HCT116 (cell line): ENCODE measurements at regions not wholly inside any gene's neighbourhood (a gene's known extent, or its start where the extent isn't known, plus 50 kb on each side); places are given as distances from the start of the nearest gene placed in this dataset.

Source experiments
- ATAC-seq: fragments of 200-7000 bp; cut with Tn5 transposase; 2 replicates; pipeline ENCODE4 v1.9.1; 2020; ENCODE audit warnings: mild to moderate bottlenecking, moderate library complexity
- BruUV-seq: library from RNA; stranded (reverse); fragments of 400-500 nt; replicated peaks from 2 replicates; lab custom pipeline; 2021; lab: Mats Ljungman, UMichigan
- CTCF ChIA-PET: fragments of 300-600 bp; sonication (Branson Sonifier 250); formaldehyde crosslinking; loops from one replicate; lab custom pipeline; 2021; ENCODE audit warnings: antibody characterized with exemption; lab: Charles Lee
- POLR2A ChIA-PET: fragments of 300-600, 350-600 bp; sonication (Branson Sonifier 250); formaldehyde crosslinking; loops from one replicate; lab custom pipeline; 2021; ENCODE audit warnings: antibody characterized with exemption; lab: Charles Lee
- RAD21 ChIA-PET, 2 experiments: fragments of 300-600 bp; sonication (Branson Sonifier 250); formaldehyde crosslinking; loops; one replicate each; lab custom pipeline; 2023; ENCODE audit warnings: low total read pairs in 2 of 2; ENCODE audit not compliant: uncharacterized antibody in 2 of 2, unreplicated experiment in 2 of 2, low non-redundant PET in 1 of 2; lab: Charles Lee
- DNase-seq: peaks from one replicate; pipeline ENCODE4 v3.0.0-alpha.2; 2010; ENCODE audit warnings: low read depth, low spot score
- H2AFZ ChIP-seq: fragments of 200-600 bp; shearing (Covaris generic), sonication (generic); 2 replicates; pipeline ENCODE4 v1.6.1; 2017; ENCODE audit warnings: low read depth, mixed run types, mixed read lengths, antibody characterized with exemption, low read length; ENCODE audit not compliant: poor library complexity, severe bottlenecking
- H3K27ac ChIP-seq: 2 replicates; pipeline ENCODE4 v1.5.1; 2012; ENCODE audit warnings: low read depth, low read length
- H3K27me3 ChIP-seq: fragments of 200-600 bp; sonication (generic); 2 replicates; pipeline ENCODE4 v1.6.1; 2016; ENCODE audit warnings: mixed run types, low read length, mixed read lengths; ENCODE audit not compliant: insufficient read depth
- H3K36me3 ChIP-seq, 2 experiments: fragments of 200-500 bp in 1 of 2; fragments of 200-600 bp in 1 of 2; sonication (Bioruptor generic) in 1 of 2; sonication (generic) in 1 of 2; 2 replicates each; pipeline versions ENCODE4 v1.5.1 to v1.6.1; 2014 to 2016; ENCODE audit warnings: low read length in 2 of 2, inconsistent platforms in 1 of 2, mixed read lengths in 1 of 2, mixed run types in 1 of 2; ENCODE audit not compliant: insufficient read depth in 2 of 2, control insufficient read depth in 1 of 2
- H3K4me1 ChIP-seq, 2 experiments: fragments of 200-600 bp in 1 of 2; sonication (generic) in 1 of 2; 2 replicates each; pipeline versions ENCODE4 v1.5.1 to v1.6.1; 2012 to 2017; ENCODE audit warnings: low read length in 2 of 2, inconsistent platforms in 1 of 2, mild to moderate bottlenecking in 1 of 2, mixed read lengths in 1 of 2, mixed run types in 1 of 2, moderate library complexity in 1 of 2; ENCODE audit not compliant: insufficient read depth in 2 of 2, control insufficient read depth in 1 of 2
- H3K4me2 ChIP-seq: fragments of 200-600 bp; sonication (generic); 2 replicates; pipeline ENCODE4 v1.6.1; 2017; ENCODE audit warnings: mixed run types, low read length, mixed read lengths
- H3K4me3 ChIP-seq, 2 experiments: fragments of 200-600 bp in 1 of 2; sonication (generic) in 1 of 2; replicated peaks in 1 of 2; 2 replicates each; pipeline ENCODE4 v1.5.1; 2011 to 2016; ENCODE audit warnings: low read length in 2 of 2, control low read depth in 1 of 2, low read depth in 1 of 2, mild to moderate bottlenecking in 1 of 2, mixed read lengths in 1 of 2, mixed run types in 1 of 2
- H3K79me2 ChIP-seq: fragments of 200-600 bp; sonication (generic); 2 replicates; pipeline ENCODE4 v1.6.1; 2017; ENCODE audit warnings: mild to moderate bottlenecking, mixed run types, low read length, moderate library complexity, mixed read lengths; ENCODE audit not compliant: insufficient read depth
- H3K9ac ChIP-seq: fragments of 200-600 bp; sonication (generic); 2 replicates; pipeline ENCODE4 v1.6.1; 2016; ENCODE audit warnings: low read length, mixed read lengths
- H3K9me2 ChIP-seq: fragments of 200-600 bp; sonication (generic), shearing (Covaris generic); 2 replicates; pipeline ENCODE4 v1.6.1; 2017; ENCODE audit warnings: mixed run types, mild to moderate bottlenecking, moderate library complexity; ENCODE audit not compliant: insufficient read depth
- H3K9me3 ChIP-seq, 2 experiments: fragments of 200-500 bp in 1 of 2; fragments of 200-600 bp in 1 of 2; sonication (Bioruptor generic) in 1 of 2; sonication (generic) in 1 of 2; 2 replicates each; pipeline ENCODE4 v1.6.1; 2014 to 2017; ENCODE audit warnings: low read length in 2 of 2, mixed read lengths in 2 of 2, inconsistent platforms in 1 of 2, low read depth in 1 of 2, mild to moderate bottlenecking in 1 of 2, mixed run types in 1 of 2, moderate library complexity in 1 of 2; ENCODE audit not compliant: control insufficient read depth in 1 of 2, insufficient read depth in 1 of 2
- H4K20me1 ChIP-seq: fragments of 200-600 bp; sonication (generic), shearing (Covaris generic); 2 replicates; pipeline ENCODE4 v1.6.1; 2017; ENCODE audit warnings: mixed run types, mild to moderate bottlenecking, moderate library complexity; ENCODE audit not compliant: insufficient read depth
- ATF3 ChIP-seq: IDR thresholded peaks from 2 replicates; pipeline ENCODE4 v1.6.1; 2012
- CBX3 ChIP-seq: IDR thresholded peaks from 2 replicates; pipeline ENCODE4 v1.6.1; 2012; ENCODE audit warnings: low read depth
- EGR1 ChIP-seq: IDR thresholded peaks from 2 replicates; pipeline ENCODE4 v1.6.1; 2012; ENCODE audit warnings: low read depth
- ELF1 ChIP-seq: IDR thresholded peaks from 2 replicates; pipeline ENCODE4 v1.6.1; 2012; ENCODE audit warnings: low read depth, borderline replicate concordance
- EZH2 ChIP-seq: fragments of 200-600 bp; sonication (generic); IDR thresholded peaks from 2 replicates; pipeline ENCODE4 v1.6.1; 2017; ENCODE audit warnings: antibody characterized with exemption, mixed run types
- EZH2phosphoT487 ChIP-seq: fragments of 200-600 bp; IDR thresholded peaks from 2 replicates; pipeline ENCODE4 v1.6.1; 2018; ENCODE audit warnings: antibody characterized with exemption, borderline replicate concordance
- FOSL1 ChIP-seq: IDR thresholded peaks from 2 replicates; pipeline ENCODE4 v1.6.1; 2012; ENCODE audit warnings: low read depth
- JUND ChIP-seq: IDR thresholded peaks from 2 replicates; pipeline ENCODE4 v1.6.1; 2012
- MAX ChIP-seq: IDR thresholded peaks from 2 replicates; pipeline ENCODE4 v1.6.1; 2012
- POLR2A ChIP-seq: IDR thresholded peaks from 2 replicates; pipeline ENCODE4 v1.7.0; 2011; ENCODE audit warnings: borderline replicate concordance; ENCODE audit not compliant: insufficient read depth, insufficient read length; ENCODE audit errors: extremely low read depth
- RAD21 ChIP-seq: IDR thresholded peaks from 2 replicates; pipeline ENCODE4 v1.6.1; 2012; ENCODE audit warnings: low read depth, mild to moderate bottlenecking
- REST ChIP-seq: IDR thresholded peaks from 2 replicates; pipeline ENCODE4 v1.6.1; 2012; ENCODE audit warnings: low read depth
- SIN3A ChIP-seq: IDR thresholded peaks from 2 replicates; pipeline ENCODE4 v1.6.1; 2012; ENCODE audit warnings: low read depth
- SP1 ChIP-seq: IDR thresholded peaks from 2 replicates; pipeline ENCODE4 v1.6.1; 2012; ENCODE audit warnings: low read depth
- SRF ChIP-seq: IDR thresholded peaks from 2 replicates; pipeline ENCODE4 v1.6.1; 2012; ENCODE audit warnings: low read depth
- TCF7L2 ChIP-seq: IDR thresholded peaks from 2 replicates; pipeline ENCODE4 v1.7.0; 2011; ENCODE audit warnings: borderline replicate concordance, inconsistent platforms; ENCODE audit not compliant: insufficient read depth, insufficient read length; ENCODE audit errors: extremely low read depth
- ZBTB33 ChIP-seq: IDR thresholded peaks from 2 replicates; pipeline ENCODE4 v1.6.1; 2011; ENCODE audit warnings: mild to moderate bottlenecking, low read length, moderate library complexity; ENCODE audit not compliant: insufficient replicate concordance; ENCODE audit errors: extremely low read depth
- ZFX ChIP-seq: fragments of 450-650 bp; IDR thresholded peaks from 2 replicates; pipeline ENCODE4 v1.6.1; 2017
- ZNF274 ChIP-seq: fragments of 200-500 bp; sonication (Bioruptor generic); IDR thresholded peaks from 2 replicates; pipeline ENCODE4 v1.6.1; 2014; ENCODE audit warnings: mild to moderate bottlenecking, low read depth, low read length, inconsistent platforms
- intact Hi-C: fragments of 100-400 bp; cut with micrococcal nuclease; formaldehyde crosslinking; loops from 2 replicates; pipeline ENCODE4 v1.10.0; 2022

- Histone ChIP-seq H3K27me3 (no peaks in the 10 kb centered on the region), H2AFZ (no peak overlapping the region), H3K9ac (no peak overlapping the region), H4K20me1 (no peaks in the 10 kb centered on the region), H3K9me2 (no peaks in the 10 kb centered on the region), H3K9me3 (no peaks in the 10 kb centered on the region), H3K79me2 (no peaks in the 10 kb centered on the region), H3K36me3 (no peaks in the 10 kb centered on the region), H3K4me1 (peaks cover 3 to 11% of the 10 kb centered on the region in 2 experiments; a peak in 3 of 4 replicates), H3K4me2 (no peak overlapping the region), H3K4me3 (no peak overlapping the region), H3K27ac (no peak overlapping the region)
- intact Hi-C loops: loop anchor here (10.0 kb wide), 1 partner anchor 238 kb away; the partner anchor contains the start of gene NECTIN1
- no peak for ATAC-seq
- POLR2A ChIA-PET: no interaction called here
- DNase-seq: no peak
- CTCF ChIA-PET: no interaction called here
- RAD21 ChIA-PET: no interaction called here
- no peak for TF ChIP-seq MAX
- TF ChIP-seq FOSL1: no peak
- TF ChIP-seq TCF7L2: no peak
- TF ChIP-seq EZH2phosphoT487: no peak
- TF ChIP-seq ZBTB33: no peak
- no peak for TF ChIP-seq SRF
- TF ChIP-seq JUND: no peak
- TF ChIP-seq POLR2A: no peak
- no peak for TF ChIP-seq EGR1
- no peak for TF ChIP-seq SIN3A
- TF ChIP-seq ATF3: no peak
- TF ChIP-seq SP1: no peak
- TF ChIP-seq CBX3: no peak
- no peak for TF ChIP-seq ZFX
- TF ChIP-seq ZNF274: no peak
- no peak for TF ChIP-seq RAD21
- no peak for TF ChIP-seq REST
- TF ChIP-seq ELF1: no peak
- no peak for TF ChIP-seq EZH2
- no TSS peak for BruUV-seq
These were observed 63.8 kb upstream of the THY1 start for GRCh38 chr11:119486691-119487259.
